GM12878 (cell line): ENCODE measurements at regions not wholly inside any gene's neighbourhood (a gene's known extent, or its start where the extent isn't known, plus 50 kb on each side); places are given as distances from the start of the nearest gene placed in this dataset.

Experiments used
- HCFC1 ChIP-seq: fragments of 150-350 bp; IDR thresholded peaks from 2 replicates; pipeline ENCODE4 v1.6.1; 2014; ENCODE audit warnings: low read length
- IKZF1 ChIP-seq: fragments of 450-650 bp; conservative IDR thresholded peaks from 2 replicates; pipeline ENCODE4 v1.6.1; 2017; ENCODE audit warnings: antibody characterized with exemption, mild to moderate bottlenecking
- KDM1A ChIP-seq: fragments of 200-600 bp; sonication (generic); IDR thresholded peaks from 2 replicates; pipeline ENCODE4 v1.6.1; 2016; ENCODE audit warnings: borderline replicate concordance
- MXI1 ChIP-seq: fragments of 150-350 bp; IDR thresholded peaks from 2 replicates; pipeline ENCODE4 v1.6.1; 2011; ENCODE audit warnings: low read depth, mild to moderate bottlenecking, inconsistent platforms, low read length, improper control_type of control experiment
- NR2F1 ChIP-seq: fragments of 450-650 bp; conservative IDR thresholded peaks from 2 replicates; pipeline ENCODE4 v1.6.1; 2017; ENCODE audit warnings: mild to moderate bottlenecking
- SIN3A ChIP-seq: IDR thresholded peaks from 2 replicates; pipeline ENCODE4 v1.6.1; 2012; ENCODE audit warnings: low read depth, low read length, improper control_type of control experiment
- SIX5 ChIP-seq: IDR thresholded peaks from 2 replicates; pipeline ENCODE4 v1.6.1; 2011; ENCODE audit warnings: mild to moderate bottlenecking, low read depth, low read length, moderate library complexity; ENCODE audit not compliant: severe bottlenecking
- SUZ12 ChIP-seq: fragments of 200-600 bp; sonication (generic); IDR thresholded peaks from one replicate; pipeline ENCODE4 v1.6.1; 2018; ENCODE audit warnings: antibody characterized with exemption, mild to moderate bottlenecking; ENCODE audit not compliant: unreplicated experiment
- TCF3 ChIP-seq: IDR thresholded peaks from 2 replicates; pipeline ENCODE4 v1.6.1; 2012; ENCODE audit warnings: low read depth, mild to moderate bottlenecking, low read length, borderline replicate concordance; ENCODE audit not compliant: insufficient read depth
- YY1 ChIP-seq: IDR thresholded peaks from 2 replicates; pipeline ENCODE4 v1.6.1; 2011; ENCODE audit warnings: low read depth, mild to moderate bottlenecking, low read length
- ZBTB11 ChIP-seq: fragments of 450-650 bp; formaldehyde crosslinking; IDR thresholded peaks from 2 replicates; pipeline ENCODE4 v1.5.0; 2022; ENCODE audit warnings: mild to moderate bottlenecking, missing genetic modification characterization
- TF ChIP-seq, protein P1 (sequence below): IDR thresholded peaks from 2 replicates; pipeline ENCODE4 v1.6.1; 2012; ENCODE audit warnings: mild to moderate bottlenecking, low read depth, low read length

DNA sequence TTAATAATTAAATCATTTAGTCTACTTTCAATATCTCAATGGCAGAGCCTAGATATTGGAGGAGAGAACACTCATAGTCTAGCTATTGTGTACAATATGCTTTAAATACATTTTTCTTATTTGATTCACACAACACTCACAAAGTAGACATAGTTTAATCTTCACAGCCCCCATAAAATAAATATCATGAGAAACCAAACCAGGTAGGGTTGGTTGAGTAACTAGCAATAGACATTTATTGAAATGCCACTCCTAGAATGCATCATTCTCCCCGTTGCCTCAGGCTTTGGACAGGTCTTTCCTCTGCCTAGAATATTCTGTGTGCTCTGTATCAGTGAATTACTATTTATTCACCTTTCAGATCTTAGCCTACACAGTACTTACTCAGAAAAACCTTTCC, 141.9 kb downstream of the CEMIP2 start (continued):
- TF ChIP-seq NR2F1 (no peak), SIN3A (no peak), SIX5 (no peak), HCFC1 (no peak), SUZ12 (no peak), TCF3 (no peak), KDM1A (no peak), ZBTB11 (no peak), YY1 (no peak), IKZF1 (no peak), MXI1 (no peak)
- TF ChIP-seq, protein P1, sequence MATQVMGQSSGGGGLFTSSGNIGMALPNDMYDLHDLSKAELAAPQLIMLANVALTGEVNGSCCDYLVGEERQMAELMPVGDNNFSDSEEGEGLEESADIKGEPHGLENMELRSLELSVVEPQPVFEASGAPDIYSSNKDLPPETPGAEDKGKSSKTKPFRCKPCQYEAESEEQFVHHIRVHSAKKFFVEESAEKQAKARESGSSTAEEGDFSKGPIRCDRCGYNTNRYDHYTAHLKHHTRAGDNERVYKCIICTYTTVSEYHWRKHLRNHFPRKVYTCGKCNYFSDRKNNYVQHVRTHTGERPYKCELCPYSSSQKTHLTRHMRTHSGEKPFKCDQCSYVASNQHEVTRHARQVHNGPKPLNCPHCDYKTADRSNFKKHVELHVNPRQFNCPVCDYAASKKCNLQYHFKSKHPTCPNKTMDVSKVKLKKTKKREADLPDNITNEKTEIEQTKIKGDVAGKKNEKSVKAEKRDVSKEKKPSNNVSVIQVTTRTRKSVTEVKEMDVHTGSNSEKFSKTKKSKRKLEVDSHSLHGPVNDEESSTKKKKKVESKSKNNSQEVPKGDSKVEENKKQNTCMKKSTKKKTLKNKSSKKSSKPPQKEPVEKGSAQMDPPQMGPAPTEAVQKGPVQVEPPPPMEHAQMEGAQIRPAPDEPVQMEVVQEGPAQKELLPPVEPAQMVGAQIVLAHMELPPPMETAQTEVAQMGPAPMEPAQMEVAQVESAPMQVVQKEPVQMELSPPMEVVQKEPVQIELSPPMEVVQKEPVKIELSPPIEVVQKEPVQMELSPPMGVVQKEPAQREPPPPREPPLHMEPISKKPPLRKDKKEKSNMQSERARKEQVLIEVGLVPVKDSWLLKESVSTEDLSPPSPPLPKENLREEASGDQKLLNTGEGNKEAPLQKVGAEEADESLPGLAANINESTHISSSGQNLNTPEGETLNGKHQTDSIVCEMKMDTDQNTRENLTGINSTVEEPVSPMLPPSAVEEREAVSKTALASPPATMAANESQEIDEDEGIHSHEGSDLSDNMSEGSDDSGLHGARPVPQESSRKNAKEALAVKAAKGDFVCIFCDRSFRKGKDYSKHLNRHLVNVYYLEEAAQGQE: no peak
